ENCODE measurements at regions not wholly inside any gene's neighbourhood (a gene's known extent, or its start where the extent isn't known, plus 50 kb on each side); places are given as distances from the start of the nearest gene placed in this dataset.
"Not testable (repeated sequence)": the region's sequence is repeated elsewhere in the genome, so short reads cannot be mapped to it uniquely, and the experiment has no call there.

DNA sequence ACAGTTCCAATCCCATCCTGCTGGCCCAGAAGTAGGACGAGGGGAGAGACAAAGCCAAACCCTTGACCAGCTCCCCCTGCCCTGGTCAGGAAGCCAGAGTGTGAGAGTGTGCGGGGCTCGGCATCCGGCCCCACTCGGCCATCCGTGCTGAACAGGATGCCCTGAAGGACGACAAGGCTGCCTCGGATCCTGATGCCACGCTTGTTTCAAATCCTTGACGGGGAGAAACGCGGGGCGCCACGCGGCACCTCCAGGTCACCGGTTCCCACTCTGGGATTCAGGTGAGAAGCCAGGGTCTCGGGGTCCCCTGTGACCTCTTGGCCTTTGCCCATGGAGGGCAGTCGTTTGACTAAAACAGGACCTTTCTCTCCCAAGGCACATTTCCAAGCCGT, 167.8 kb downstream of the BRD1 start:
- DNase-seq (ENCODE audit: low read depth) = no peak

DNA sequence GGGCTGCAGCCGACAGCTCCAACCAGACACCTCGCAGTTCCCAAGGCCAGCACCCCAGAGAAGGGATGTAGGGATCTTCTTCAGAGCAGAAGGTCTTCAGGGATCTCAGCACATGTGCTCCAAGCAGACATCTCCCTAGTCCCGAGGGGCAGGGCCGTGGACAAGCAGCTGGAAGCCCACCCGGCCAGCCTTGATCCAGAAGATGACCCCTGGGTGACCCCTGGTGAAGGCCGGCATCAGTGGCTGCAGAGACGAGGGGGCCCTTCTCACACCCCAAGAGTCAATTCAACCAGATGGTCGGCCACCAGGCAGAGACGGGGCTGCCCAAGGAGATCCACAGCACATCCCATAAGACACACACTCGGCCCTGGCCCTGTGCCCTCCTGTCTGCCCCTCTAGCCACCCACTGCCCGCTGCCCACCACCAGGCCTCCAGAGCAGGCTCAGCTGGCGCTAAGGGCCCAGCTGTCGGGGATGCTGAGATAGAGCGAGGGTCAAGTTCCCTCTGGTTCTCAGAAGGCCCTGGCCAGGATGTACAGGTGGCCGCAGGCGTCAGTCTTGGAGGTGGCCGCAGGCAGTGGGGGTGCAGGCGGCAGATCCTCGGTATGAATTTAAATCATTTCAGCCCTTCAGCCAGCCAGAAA, 168.3 kb downstream of the BRD1 start:
- DNase-seq (ENCODE audit: low read depth) = no peak

DNA sequence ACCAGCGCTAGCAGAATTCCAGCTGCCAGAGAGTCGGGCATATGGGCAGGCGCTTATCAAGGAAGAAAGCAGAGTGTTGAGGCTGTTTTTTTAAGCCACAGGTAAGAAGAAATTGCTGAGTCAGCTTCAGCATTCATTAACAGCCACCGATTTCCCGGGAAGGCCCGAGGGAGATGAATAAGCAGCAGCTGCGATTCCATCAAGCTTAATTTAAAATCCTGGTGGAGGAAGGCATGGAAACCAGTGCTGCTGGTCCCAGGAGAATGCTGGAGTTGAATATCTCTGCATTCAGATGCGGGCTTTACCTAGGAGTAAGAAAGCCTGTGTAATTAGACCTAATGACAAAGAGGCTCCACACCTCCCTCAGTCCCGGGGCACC, 168.8 kb downstream of the BRD1 start:
- no peak for DNase-seq (ENCODE audit: low read depth)

DNA sequence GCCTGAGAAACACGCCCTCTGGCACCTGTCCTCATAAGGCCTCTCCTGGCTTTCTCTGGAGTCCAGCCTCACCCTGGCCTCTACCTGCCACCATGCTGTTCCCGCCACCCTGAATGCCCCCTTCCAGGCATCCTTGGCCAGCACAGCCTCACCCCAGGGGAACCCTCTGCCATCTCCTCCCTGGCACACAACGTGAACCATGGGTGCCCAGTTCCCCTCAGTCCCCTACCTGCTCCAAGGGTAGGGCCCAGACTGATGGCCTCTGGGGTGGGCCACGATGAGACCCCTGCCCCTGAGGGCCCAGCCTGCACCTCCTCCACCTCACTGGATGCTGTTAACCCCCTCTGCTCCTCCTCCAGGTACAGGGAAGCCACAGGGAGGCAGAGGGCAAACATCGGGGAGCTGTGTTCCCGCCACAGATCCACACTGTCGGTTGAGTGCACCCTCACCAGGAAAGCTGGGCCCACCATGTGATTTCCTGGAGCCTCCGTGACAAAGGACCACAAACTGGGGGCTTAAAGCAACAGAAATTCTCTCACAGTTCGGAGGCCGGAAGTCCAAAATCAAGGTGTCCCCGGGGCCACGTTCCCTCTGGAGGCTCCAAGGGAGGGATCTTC, 169.6 kb downstream of the BRD1 start:
- DNase-seq (ENCODE audit: low read depth) = no peak

DNA sequence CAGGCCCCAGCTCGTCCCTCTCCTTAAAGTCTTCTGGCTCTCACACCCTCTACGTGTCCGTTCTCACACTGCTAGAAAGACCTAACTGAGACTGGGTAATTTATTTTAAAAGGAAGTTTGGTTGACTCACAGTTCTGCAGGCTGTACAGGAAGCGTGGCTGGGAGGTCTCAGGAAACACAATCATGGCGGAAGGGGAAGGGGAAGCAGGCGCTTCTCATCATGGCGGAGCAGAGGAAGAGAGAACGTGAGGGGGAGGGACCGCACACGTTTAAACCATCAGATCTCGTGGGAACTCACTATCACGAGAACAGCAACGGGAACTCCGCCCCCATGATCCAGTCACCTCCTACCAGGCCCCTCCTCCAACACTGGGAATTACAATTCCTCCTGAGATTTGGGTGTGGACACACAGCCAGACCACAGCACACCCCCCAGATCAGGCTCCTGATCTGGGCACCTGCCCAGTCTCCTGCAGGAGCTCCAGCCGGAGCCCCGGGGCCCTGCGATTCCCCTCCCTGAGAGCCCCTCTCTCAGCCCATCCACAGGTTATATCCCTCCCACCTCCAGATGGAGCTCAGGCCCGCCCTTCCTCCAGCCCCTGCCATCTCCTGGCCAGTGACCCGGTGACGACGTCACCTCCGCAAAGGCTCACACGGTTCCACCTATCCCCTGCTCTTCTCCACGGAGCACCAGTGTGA, 170.2 kb downstream of the BRD1 start:
- DNase-seq (ENCODE audit: low read depth) = peak; percentile 89

DNA sequence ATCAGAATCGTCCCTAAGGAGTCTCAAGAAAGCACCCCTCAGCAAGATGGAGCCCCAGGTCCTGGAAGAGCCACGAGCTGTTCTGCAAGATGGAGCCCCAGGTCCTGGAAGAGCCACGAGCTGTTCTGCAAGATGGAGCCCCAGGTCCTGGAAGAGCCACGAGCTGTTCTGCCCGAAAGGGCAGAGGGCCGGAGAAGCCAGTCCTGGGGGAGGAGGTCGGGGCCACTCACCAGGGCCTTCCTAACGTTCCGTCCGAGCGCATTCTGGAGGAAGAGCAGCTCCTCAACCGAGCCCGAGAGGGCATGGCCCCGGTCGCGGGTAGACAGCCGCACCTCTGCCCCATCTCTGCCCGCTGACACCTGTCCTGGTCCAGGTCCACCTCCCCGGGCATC, 170.8 kb downstream of the BRD1 start:
- not testable (repeated sequence) for DNase-seq (ENCODE audit: low read depth)

DNA sequence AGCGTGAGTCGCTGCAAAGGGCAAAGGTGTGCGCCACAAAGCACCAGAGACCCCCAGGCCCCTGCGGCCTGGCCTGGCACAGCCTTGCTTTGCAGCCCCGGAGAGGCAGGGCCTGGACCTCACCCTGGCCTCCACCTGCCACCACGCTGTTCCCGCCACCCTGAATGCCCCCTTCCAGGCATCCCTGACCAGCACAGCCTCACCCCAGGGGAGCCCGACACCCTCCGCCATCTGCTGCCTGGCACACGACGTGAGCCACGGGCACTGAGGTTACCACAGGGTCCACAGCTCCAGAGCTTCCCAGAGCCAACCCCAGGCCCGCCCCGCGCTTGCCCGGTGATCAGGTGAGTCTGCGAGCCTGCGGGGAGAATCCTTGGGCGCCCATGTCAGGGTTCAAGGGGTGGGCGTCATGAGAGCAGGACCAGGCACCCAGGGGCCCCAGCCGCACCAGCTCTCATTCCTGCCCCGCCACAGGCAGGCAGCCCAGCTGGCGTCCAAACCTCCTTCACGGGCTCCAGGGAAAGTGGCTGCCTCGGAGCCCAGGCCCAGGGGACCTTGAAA, 171.3 kb downstream of the BRD1 start:
- no peak for DNase-seq (ENCODE audit: low read depth)

DNA sequence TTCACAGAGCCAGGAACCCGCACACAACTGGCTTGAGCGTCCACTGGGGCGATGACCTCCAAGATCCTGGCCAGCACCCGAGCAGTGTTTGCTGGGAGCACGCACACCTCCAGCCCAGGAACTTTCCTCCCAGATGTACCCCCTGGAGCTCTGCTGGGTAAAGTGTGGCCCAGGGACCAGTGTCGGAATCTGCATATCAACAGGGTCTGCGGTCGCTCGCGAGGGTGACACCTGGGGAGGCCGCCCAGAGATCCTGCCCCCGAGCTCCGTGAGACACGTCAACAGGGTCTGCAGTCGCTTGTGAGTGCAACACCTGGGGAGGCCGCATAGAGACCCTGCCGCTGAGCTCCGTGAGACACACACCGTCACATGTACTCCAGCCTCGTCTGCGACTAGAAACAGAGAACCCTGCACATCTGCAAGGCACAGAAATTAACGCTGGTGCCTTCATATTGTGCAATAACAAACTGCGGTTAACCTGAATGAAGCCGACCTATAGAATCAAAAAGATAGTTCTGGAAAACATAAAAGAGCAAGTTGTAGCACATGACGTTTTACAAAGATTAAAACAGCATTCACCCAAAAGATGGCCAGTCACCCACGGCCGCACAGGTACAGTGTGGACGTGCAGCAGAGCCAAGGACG, 172.4 kb downstream of the BRD1 start:
- DNase-seq (ENCODE audit: low read depth) = no peak

DNA sequence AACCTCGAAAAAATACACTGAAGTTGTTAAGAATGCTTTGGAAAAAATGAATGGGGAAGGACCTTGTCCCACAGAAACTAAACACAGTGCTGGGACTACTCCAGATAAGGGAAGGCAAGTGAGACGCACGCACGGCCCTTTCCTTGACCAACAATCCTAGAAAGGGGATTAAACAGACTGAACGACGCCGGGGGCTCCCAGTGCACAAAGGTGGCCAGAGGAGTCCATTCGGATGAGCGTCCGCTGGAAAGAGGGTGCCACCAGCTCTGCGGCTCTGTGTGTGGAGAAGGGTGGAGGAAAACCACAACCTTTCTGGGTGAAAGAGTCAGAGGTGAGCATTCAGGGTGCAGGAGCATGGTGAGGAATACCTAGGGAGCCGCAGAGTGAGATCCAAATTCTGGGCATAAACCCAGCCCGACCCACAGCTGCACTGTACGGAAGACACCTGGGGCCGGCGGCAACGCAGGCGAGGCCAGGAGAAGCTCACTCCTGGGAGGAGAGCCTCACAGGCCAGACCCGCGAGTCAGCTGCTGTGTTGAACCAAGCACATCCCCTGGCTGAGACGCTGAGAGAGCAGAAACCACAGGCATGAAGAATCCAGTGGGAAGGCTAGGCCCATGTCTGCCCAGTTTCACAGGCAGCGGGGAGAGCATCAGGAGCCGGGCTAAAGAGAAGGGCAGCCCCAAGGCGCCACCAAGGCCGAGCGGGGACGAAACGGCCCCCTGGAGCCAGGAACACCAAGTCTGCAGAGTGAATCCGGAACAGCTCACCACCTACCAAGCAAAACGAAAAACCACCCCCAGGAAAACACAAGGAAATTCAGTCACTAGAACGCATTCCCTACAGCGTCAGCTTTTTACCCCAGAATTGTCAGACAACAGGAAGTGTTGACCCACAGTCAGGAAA, 177.1 kb downstream of the BRD1 start:
- no peak for DNase-seq (ENCODE audit: low read depth)

DNA sequence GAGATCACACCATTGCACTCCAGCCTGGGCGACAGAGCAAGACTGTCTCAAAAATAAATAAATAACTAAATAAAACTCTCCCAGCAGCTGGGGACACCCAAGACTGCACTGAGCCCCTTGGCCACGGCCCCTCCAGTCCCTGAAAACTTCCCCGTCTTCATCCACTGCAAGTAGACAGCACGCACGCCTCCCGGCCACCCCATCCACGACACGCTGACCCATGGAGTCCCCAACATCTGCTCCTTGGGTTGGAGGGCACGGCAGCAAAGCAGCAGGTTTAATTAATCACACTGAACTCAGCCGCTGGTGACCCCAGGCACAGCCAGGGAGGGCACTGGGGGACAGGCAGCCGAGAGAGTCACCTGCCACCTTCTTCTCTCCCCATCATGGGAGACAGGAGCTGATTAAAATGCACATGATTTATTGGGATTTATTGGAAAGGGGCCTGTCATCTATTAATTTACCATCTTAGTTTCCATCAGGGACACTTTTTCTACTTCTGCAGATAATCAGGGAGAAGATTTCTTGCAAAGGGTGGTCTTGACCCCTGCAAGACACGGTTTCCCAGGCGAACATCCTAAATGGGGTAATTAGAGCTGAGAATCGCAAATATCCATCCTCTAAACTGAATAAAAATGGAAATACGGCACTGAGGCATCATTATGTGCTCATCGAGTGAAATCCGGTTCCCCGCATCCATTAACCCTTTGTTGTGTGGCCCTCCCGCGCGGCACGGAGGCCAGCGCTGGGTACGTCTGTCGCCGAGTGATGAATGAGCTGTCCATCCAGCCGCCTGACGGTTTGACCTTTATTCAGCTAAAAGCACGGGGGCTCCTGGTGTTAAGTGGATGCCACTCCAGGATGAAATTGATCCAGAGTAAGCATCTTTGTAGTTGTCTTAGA, 178.3 kb downstream of the BRD1 start:
- no peak for DNase-seq (ENCODE audit: low read depth)

DNA sequence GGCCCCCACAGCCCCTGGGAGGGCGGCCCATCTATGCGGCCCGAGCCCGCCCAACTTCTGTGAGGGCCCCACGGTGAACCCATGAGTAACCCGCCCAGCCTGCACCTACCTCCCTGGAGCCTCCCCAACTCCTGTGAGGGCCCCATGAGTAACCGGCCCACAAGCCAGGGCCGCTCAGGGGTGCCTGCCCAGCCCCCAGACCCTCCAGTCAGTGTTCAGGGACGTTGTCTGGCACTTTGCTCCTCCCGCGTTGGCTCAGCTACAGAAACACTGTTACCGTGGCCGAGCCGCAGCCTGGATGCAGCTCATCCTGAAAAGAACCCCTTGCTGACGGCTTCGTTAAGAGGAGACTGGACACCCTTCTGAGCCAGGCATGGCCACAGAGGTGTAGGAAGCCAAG, 179.6 kb downstream of the BRD1 start:
- DNase-seq (ENCODE audit: low read depth) = no peak

DNA sequence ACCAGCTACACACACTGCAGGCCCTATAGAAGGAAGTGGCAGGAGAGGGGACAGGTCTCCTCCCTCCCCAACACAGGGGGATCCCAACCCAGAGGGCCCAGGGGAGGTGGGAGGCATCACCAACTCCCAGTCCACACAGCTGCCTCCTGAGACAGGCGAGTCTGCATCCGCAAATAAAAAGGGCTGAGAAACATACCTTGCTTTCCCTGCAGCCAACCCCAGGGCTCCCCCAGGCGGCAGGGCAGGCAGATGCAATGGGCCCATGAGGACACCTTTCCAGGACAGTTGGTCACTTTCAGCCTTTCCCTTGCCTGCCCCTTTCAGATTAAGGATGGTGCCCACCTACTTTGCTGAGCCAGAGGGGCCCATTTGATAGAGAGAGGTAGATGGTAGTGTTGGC, 180.0 kb downstream of the BRD1 start:
- DNase-seq (ENCODE audit: low read depth) = no peak

DNA sequence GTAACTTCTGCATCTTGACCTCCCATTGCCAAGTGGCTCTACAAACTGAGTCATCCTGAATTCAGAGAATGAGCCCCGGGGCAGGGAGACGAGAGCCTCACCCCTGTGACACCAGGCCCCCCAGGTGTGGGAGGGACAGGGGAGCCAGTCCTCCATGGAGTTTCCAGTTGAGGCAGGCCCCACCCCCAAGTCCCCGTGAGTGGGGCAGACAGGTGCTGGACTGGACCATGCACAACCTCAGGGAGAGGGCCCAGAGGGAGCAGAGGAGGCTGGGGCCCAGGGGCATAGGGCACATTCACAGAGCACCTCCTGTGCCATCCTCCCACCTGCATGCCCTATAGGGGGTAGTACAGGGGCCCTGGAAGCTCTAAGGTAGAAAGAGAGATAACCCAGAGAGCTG, 180.8 kb downstream of the BRD1 start:
- DNase-seq (ENCODE audit: low read depth) = no peak

DNA sequence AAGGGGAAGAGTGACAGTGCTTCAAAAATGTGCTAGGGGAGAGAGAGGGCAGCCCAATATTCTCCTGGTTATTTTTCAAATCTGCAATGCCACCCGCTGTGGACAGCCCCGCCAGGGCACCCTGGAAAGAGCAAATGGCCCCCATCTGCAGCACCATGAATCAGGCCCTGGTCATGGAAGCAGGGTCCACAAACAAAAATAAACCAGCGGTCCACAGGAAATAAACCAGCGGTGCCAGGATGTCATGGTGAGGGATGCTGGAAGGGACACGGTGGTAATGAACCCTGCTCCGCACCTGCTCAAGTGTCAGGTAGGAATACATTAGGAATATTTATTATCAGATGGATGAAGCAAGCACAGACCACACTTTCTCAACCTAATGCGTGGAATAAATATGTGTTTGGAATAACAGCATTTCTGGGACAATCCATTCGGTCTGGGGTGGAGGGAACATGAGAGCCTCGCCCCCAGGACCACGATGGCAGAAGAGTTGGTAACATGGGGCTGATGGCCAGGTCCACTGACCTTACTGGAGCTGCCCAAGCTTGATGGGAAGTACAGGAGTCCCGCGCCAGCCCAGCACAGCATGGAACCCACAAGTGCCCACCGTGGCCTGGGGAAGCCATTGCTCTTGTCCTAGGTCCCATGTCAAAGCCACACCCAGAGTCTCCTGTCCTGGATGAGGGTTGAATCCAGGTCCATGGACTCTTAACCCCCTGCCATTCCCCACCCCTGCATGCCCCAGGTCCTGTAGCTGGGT, 181.7 kb downstream of the BRD1 start:
- DNase-seq (ENCODE audit: low read depth) = no peak

DNA sequence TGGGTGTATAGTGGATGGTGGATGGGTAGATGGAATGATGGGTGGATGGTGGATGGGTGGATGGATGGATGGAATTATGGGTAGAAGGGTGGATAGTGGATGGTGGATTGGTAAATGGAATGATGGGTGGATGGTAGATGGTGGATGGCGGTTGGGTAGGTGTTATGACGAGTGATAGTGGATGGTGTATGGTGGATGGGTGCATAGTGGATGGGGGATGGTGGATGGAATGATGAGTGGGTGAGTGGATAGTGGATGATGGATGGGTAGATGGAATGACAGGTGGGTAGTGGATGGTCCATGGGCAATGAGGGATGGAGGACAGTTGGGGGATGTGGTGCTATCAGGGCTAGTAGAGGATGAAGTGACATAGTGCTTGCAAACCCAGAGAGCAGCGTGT, 182.4 kb downstream of the BRD1 start:
- DNase-seq (ENCODE audit: low read depth) = no peak

DNA sequence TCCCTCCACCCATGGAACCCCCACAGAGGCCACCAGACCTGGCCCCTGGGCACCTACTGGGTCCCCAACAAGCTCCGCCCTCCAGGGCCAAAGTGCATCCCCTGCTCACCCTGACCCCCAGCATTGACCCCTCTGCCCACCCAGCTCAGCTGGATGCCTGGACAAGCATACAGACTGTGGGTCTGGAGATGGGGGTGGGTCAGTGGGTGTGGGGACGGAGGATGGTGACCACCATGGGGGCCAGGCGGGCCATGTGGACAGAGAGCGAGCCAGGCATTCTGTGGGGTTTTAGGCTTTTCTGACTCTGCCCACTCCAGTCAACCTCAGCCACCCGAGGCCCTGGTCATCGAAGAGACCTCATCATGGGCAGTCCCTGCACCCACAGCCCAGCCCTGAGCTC, 183.7 kb downstream of the BRD1 start:
- DNase-seq (ENCODE audit: low read depth) = no peak

DNA sequence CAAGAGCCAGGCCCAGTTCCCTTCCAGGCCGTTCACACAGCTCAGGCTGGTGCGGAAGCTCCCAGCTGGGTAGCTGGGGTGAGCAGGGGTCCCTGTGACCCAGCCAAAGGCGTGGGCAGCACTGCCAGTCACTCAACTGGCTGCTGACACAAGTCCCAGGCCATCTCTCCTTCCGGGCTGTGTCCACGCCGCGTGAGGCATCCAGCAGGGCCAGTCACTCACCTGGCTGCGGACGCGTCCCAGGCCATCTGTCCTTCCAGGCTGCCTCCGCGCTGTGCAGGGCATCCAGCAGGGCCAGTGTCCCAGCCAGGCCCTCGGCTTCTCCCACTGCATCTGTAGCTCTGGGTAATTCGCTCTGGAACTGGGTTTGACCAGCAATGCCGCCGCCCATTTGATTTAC, 184.2 kb downstream of the BRD1 start:
- DNase-seq (ENCODE audit: low read depth) = no peak

DNA sequence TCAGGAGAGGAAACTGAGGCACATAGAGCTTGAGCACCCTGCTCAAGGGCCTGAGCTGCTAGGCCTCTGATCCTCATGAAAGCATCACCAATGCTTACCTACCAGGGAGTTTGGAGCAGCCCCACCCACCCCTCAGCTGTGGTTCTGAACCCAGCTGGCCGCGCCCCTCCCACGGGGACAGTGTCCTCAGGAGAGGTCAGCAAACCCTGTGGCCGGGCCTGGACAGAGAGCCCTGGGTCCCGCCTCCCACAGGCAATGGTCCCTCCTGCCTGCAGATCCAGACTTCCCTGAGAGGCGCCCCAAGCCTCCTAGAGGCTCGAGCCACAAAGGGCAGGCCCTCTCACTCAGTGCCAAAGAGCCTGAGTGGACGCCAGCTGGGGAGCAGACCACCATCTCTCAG, 184.9 kb downstream of the BRD1 start:
- DNase-seq (ENCODE audit: low read depth) = no peak

DNA sequence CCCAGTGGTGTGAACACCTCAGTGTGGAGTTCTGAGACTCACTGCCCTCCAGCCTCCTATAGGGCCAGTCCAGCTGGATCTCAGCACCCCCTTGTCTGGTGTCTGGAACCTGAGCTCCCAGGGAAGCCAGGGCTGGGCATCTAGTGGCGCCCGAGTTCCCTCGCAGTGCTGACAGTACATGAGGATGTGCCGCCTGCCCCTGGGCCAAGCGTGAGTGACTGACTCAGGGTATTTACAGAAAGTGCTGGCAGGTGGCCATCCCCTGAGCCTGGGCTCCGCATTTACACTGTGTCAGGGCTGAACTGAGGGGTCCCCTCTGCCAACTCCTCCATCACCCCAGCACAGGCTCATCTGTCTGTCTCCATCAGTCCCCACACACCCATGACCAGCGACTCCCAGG, 185.3 kb downstream of the BRD1 start:
- DNase-seq (ENCODE audit: low read depth) = no peak
